HepG2 (cell line): ENCODE measurements at regions not wholly inside any gene's neighbourhood (a gene's known extent, or its start where the extent isn't known, plus 50 kb on each side); places are given as distances from the start of the nearest gene placed in this dataset.

ENCODE experiments used
- ATAC-seq: fragments of 200-7000 bp; cut with Tn5 transposase; 3 replicates; pipeline ENCODE4 v1.9.1; 2020; ENCODE audit warnings: mild to moderate bottlenecking, moderate library complexity
- BruUV-seq: library from RNA; stranded (reverse); fragments of 400-500 nt; replicated peaks from 2 replicates; lab custom pipeline; 2021; lab: Mats Ljungman, UMichigan
- CTCF ChIA-PET: fragments of 300-600 bp; formaldehyde crosslinking; extraction: SDS; loops from one replicate; lab custom pipeline; 2021; ENCODE audit warnings: low total read pairs, inconsistent platforms, low intra/inter-chr PET ratio; lab: Yijun Ruan, JAX
- POLR2A ChIA-PET: fragments of 350-600 bp; sonication (Branson Sonifier 250); formaldehyde crosslinking; loops from one replicate; lab custom pipeline; 2020; ENCODE audit warnings: antibody characterized with exemption, inconsistent platforms; lab: Yijun Ruan, JAX
- DNase-seq: peaks from one replicate; pipeline ENCODE4 v3.0.0-alpha.2; 2015; ENCODE audit warnings: low spot score
- FAIRE-seq: peaks from 3 replicates; lab custom pipeline; 2011; peaks lifted over from hg19 to GRCh38; lab: Jason Lieb, UNC
- H2AFZ ChIP-seq: one replicate; pipeline ENCODE4 v1.6.1; 2011; ENCODE audit warnings: low read length, inconsistent platforms
- H3K27ac ChIP-seq: fragments of 300-600 bp; 3 replicates; pipeline ENCODE4 v1.8.0; 2011; ENCODE audit warnings: mixed run types, mild to moderate bottlenecking, mixed read lengths, low read length, inconsistent platforms; ENCODE audit not compliant: insufficient read depth; ENCODE audit errors: extremely low read length
- H3K27me3 ChIP-seq, 2 experiments: fragments of 200-600 bp in 1 of 2; 2 replicates in 1 of 2; 3 replicates in 1 of 2; pipeline versions ENCODE4 v1.6.0 to v1.8.0; 2011; ENCODE audit warnings: low read length in 2 of 2, mild to moderate bottlenecking in 2 of 2, moderate library complexity in 2 of 2, inconsistent platforms in 1 of 2; ENCODE audit not compliant: insufficient read depth in 2 of 2, control insufficient read depth in 1 of 2
- H3K36me3 ChIP-seq, 2 experiments: fragments of 200-600 bp in 1 of 2; replicated peaks in 1 of 2; 2 replicates in 1 of 2; 3 replicates in 1 of 2; pipeline versions ENCODE4 v1.5.1 to v1.8.0; 2011; ENCODE audit warnings: low read length in 2 of 2, inconsistent platforms in 1 of 2; ENCODE audit not compliant: insufficient read depth in 2 of 2, control insufficient read depth in 1 of 2
- H3K4me1 ChIP-seq: 2 replicates; pipeline ENCODE4 v1.5.1; 2012; ENCODE audit warnings: low read length, inconsistent platforms; ENCODE audit not compliant: insufficient read depth
- H3K4me2 ChIP-seq: 2 replicates; pipeline ENCODE4 v1.6.0; 2011; ENCODE audit warnings: low read depth, low read length, inconsistent platforms
- H3K4me3 ChIP-seq, 3 experiments: fragments of 200-600 bp in 1 of 3; sonication (generic), shearing (Covaris generic) in 1 of 3; replicated peaks in 1 of 3; 2 replicates each; pipeline ENCODE4 v1.5.1; 2011 to 2016; ENCODE audit warnings: low read length in 3 of 3, inconsistent platforms in 2 of 3, low read depth in 2 of 3, mild to moderate bottlenecking in 2 of 3, control low read depth in 1 of 3, mixed read lengths in 1 of 3; ENCODE audit not compliant: insufficient read depth in 1 of 3
- H3K79me2 ChIP-seq: one replicate; pipeline ENCODE4 v1.6.1; 2011; ENCODE audit warnings: low read length, inconsistent platforms; ENCODE audit not compliant: insufficient read depth
- H3K9ac ChIP-seq: 2 replicates; pipeline ENCODE4 v1.6.0; 2011; ENCODE audit warnings: mild to moderate bottlenecking, low read depth, low read length, inconsistent platforms; ENCODE audit not compliant: insufficient read depth
- H3K9me3 ChIP-seq: 2 replicates; pipeline ENCODE4 v1.5.1; 2012; ENCODE audit warnings: mild to moderate bottlenecking, low read length
- H4K20me1 ChIP-seq: 2 replicates; pipeline ENCODE4 v1.6.0; 2011; ENCODE audit warnings: inconsistent platforms, mild to moderate bottlenecking, low read length, moderate library complexity; ENCODE audit not compliant: insufficient read depth
- CREB1 ChIP-seq, 2 experiments: fragments of 450-650 bp in 1 of 2; IDR thresholded peaks; 2 replicates each; pipeline ENCODE4 v1.6.1; 2016 to 2017; ENCODE audit warnings: control low read depth in 1 of 2, mild to moderate bottlenecking in 1 of 2, missing compliant biosample characterization in 1 of 2, missing genetic modification characterization in 1 of 2
- GLI4 ChIP-seq: sonication (generic); formaldehyde crosslinking; IDR thresholded peaks from 2 replicates; pipeline ENCODE4 v1.5.1; 2020; ENCODE audit warnings: missing genetic modification reagents, mild to moderate bottlenecking, moderate library complexity, borderline replicate concordance
- HMG20A ChIP-seq: IDR thresholded peaks from 2 replicates; pipeline ENCODE4 v1.6.1; 2016; ENCODE audit warnings: borderline replicate concordance
- ISX ChIP-seq: sonication (generic); formaldehyde crosslinking; conservative IDR thresholded peaks from 2 replicates; pipeline ENCODE4 v1.5.0; 2020; ENCODE audit warnings: missing genetic modification reagents
- RXRB ChIP-seq: IDR thresholded peaks from 2 replicates; pipeline ENCODE4 v1.6.1; 2016; ENCODE audit warnings: borderline replicate concordance, missing genetic modification reagents, missing compliant biosample characterization
- TCF12 ChIP-seq, 2 experiments: fragments of 450-650 bp in 1 of 2; sonication (generic) in 1 of 2; formaldehyde crosslinking in 1 of 2; IDR thresholded peaks; 2 replicates each; pipeline versions ENCODE4 v1.6.1 to v1.8.0; 2017 to 2022; ENCODE audit warnings: antibody characterized with exemption in 1 of 2, mild to moderate bottlenecking in 1 of 2, missing genetic modification reagents in 1 of 2, moderate library complexity in 1 of 2
- ZNF274 ChIP-seq: sonication (generic); formaldehyde crosslinking; IDR thresholded peaks from 2 replicates; pipeline ENCODE4 v1.5.1; 2020; ENCODE audit warnings: mild to moderate bottlenecking, missing genetic modification reagents
- ZNF569 ChIP-seq: sonication (generic); formaldehyde crosslinking; IDR thresholded peaks from 2 replicates; pipeline ENCODE4 v1.5.0; 2020; ENCODE audit warnings: mild to moderate bottlenecking, missing genetic modification reagents, moderate library complexity, borderline replicate concordance
- ZNF83 ChIP-seq: sonication (generic); formaldehyde crosslinking; IDR thresholded peaks from 2 replicates; pipeline ENCODE4 v1.4.0; 2020; ENCODE audit warnings: missing genetic modification reagents, mild to moderate bottlenecking, borderline replicate concordance
- ZNF850 ChIP-seq: sonication (generic); formaldehyde crosslinking; conservative IDR thresholded peaks from 2 replicates; pipeline ENCODE4 v1.9.0; 2021; ENCODE audit warnings: mild to moderate bottlenecking, missing genetic modification reagents
- in situ Hi-C: cut with HindIII; loops from 2 replicates; pipeline ENCODE4 v1.10.0; 2017; ENCODE audit warnings: low pct_unique_long_range_greater_than_20kb; ENCODE audit not compliant: extremely low pct_ligation_motif_present
- intact Hi-C: fragments of 100-400 bp; cut with micrococcal nuclease; formaldehyde crosslinking; loops from one replicate; pipeline ENCODE4 v1.10.0; 2022; ENCODE audit not compliant: unreplicated experiment
- TF ChIP-seq, protein P1 (sequence below): sonication (generic); formaldehyde crosslinking; IDR thresholded peaks from 2 replicates; pipeline ENCODE4 v1.5.0; 2020; ENCODE audit warnings: mild to moderate bottlenecking, missing genetic modification reagents
- TF ChIP-seq, protein P2 (sequence below): sonication (generic); formaldehyde crosslinking; IDR thresholded peaks from 2 replicates; pipeline ENCODE4 v1.4.0; 2020; ENCODE audit warnings: mild to moderate bottlenecking, missing genetic modification reagents
- TF ChIP-seq, protein P3 (sequence below): sonication (generic); formaldehyde crosslinking; IDR thresholded peaks from 2 replicates; pipeline ENCODE4 v1.8.1; 2023; ENCODE audit warnings: missing genetic modification reagents, inconsistent platforms, borderline replicate concordance

DNA sequence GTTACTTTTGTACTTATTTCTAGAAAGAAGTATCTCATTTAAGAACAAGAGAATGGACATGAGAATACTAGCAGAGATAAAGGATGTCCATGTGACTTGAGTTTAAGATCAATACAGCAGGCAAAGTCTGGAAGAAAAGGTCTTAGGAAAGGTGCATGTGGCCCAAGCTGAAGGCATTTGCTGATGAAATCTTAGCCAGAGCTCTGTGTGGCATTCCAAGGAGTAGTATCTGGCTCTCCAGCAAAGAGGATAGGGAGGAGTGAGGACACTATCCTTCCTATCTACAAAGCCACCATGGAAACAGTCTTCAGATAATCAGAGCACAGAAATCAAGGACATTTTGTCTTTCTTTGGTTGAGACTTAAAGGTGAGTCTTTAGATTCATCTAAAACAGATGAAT lies 244.1 kb upstream of the RGMB start:
- no peak overlapping the region for H3K4me3 ChIP-seq
- H2AFZ ChIP-seq, result no peak overlapping the region
- H3K27me3 ChIP-seq, result no peaks in the 10 kb centered on the region; a peak in 1 of 5 replicates
- no TSS peak for BruUV-seq
- no peak for TF ChIP-seq TCF12 (IDR thresholded peaks at IDR 0.05)
- TF ChIP-seq TCF12 (CRISPR knock-in tag; IDR thresholded peaks at IDR 0.05), result no peak
- no peak for TF ChIP-seq ZNF569 (CRISPR knock-in tag)
- no peak for TF ChIP-seq HMG20A (CRISPR knock-in tag)
- TF ChIP-seq RXRB (CRISPR knock-in tag), result no peak
- no peak for TF ChIP-seq ISX (CRISPR knock-in tag)
- TF ChIP-seq, protein P1, sequence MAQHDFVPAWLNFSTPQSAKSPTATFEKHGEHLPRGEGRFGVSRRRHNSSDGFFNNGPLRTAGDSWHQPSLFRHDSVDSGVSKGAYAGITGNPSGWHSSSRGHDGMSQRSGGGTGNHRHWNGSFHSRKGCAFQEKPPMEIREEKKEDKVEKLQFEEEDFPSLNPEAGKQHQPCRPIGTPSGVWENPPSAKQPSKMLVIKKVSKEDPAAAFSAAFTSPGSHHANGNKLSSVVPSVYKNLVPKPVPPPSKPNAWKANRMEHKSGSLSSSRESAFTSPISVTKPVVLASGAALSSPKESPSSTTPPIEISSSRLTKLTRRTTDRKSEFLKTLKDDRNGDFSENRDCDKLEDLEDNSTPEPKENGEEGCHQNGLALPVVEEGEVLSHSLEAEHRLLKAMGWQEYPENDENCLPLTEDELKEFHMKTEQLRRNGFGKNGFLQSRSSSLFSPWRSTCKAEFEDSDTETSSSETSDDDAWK, result no peak
- TF ChIP-seq ZNF274 (CRISPR knock-in tag), result no peak
- TF ChIP-seq, protein P2, sequence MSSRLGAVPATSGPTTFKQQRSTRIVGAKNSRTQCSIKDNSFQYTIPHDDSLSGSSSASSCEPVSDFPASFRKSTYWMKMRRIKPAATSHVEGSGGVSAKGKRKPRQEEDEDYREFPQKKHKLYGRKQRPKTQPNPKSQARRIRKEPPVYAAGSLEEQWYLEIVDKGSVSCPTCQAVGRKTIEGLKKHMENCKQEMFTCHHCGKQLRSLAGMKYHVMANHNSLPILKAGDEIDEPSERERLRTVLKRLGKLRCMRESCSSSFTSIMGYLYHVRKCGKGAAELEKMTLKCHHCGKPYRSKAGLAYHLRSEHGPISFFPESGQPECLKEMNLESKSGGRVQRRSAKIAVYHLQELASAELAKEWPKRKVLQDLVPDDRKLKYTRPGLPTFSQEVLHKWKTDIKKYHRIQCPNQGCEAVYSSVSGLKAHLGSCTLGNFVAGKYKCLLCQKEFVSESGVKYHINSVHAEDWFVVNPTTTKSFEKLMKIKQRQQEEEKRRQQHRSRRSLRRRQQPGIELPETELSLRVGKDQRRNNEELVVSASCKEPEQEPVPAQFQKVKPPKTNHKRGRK, result no peak
- TF ChIP-seq, protein P3, sequence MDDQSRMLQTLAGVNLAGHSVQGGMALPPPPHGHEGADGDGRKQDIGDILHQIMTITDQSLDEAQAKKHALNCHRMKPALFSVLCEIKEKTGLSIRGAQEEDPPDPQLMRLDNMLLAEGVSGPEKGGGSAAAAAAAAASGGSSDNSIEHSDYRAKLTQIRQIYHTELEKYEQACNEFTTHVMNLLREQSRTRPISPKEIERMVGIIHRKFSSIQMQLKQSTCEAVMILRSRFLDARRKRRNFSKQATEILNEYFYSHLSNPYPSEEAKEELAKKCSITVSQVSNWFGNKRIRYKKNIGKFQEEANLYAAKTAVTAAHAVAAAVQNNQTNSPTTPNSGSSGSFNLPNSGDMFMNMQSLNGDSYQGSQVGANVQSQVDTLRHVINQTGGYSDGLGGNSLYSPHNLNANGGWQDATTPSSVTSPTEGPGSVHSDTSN (CRISPR knock-in tag), result no peak
- no peak for TF ChIP-seq ZNF83 (CRISPR knock-in tag)
- TF ChIP-seq CREB1 (IDR thresholded peaks at IDR 0.05), result no peak
- TF ChIP-seq CREB1 (CRISPR knock-in tag; IDR thresholded peaks at IDR 0.05), result no peak
- TF ChIP-seq ZNF850 (CRISPR knock-in tag), result no peak
- no peak for TF ChIP-seq GLI4 (CRISPR knock-in tag)
- ATAC-seq, result no peak
- intact Hi-C loops (no loop called here), in situ Hi-C loops (no loop called here)
- DNase-seq, result no peak
- no peaks in the 10 kb centered on the region for H3K79me2 ChIP-seq
- no peaks in the 10 kb centered on the region for H4K20me1 ChIP-seq
- no peaks in the 10 kb centered on the region for H3K9me3 ChIP-seq
- H3K36me3 ChIP-seq, result no peaks in the 10 kb centered on the region
- no peak overlapping the region for H3K27ac ChIP-seq
- POLR2A ChIA-PET, result no interaction called here
- no peak overlapping the region for H3K9ac ChIP-seq
- no peak for FAIRE-seq
- H3K4me2 ChIP-seq, result no peak overlapping the region
- CTCF ChIA-PET, result no interaction called here
- no peaks in the 10 kb centered on the region for H3K4me1 ChIP-seq
